ENCODE measurements at regions not wholly inside any gene's neighbourhood (a gene's known extent, or its start where the extent isn't known, plus 50 kb on each side); places are given as distances from the start of the nearest gene placed in this dataset.

DNA sequence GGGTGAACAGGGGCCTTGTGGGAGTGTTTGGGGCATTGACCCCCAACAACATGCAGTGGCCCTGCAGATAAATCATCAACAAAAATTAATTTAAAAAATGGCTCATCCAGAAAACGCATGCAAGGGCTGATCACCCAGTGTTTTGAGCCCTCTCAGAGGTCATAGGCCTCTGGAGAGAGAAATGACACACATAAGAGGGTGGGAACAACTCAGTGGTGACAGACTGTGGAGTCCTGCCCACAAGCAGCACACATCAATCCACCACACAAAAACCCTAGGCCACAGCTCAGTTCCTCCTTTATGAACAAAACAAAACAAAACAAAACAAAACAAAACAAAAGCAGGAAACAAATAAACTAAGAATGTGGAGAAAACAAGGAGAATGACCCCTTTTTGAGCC lies 351.7 kb upstream of the SPHKAP start:
- TF ChIP-seq CTCF (IDR thresholded peaks at IDR 0.05; ENCODE audit: insufficient read depth, low read length, poor library complexity, severe bottlenecking), result no peak
- DNase-seq (ENCODE audit: extremely low read depth, insufficient read length), result no peak
- Histone ChIP-seq H3K4me3 (replicated peaks; ENCODE audit: low read depth, low read length) (no peak overlapping the region), H3K27me3 (replicated peaks; ENCODE audit: control insufficient read depth, insufficient read depth, low read length) (no peaks in the 10 kb centered on the region), H3K36me3 (ENCODE audit: control insufficient read depth, insufficient read depth, low read length) (no peaks in the 10 kb centered on the region)

GRCh38 chr2:228532233-228532632 lies 350.7 kb upstream of the SPHKAP start:
- DNase-seq (ENCODE audit: extremely low read depth, insufficient read length), result no peak
- Histone ChIP-seq H3K27me3 (replicated peaks; ENCODE audit: control insufficient read depth, insufficient read depth, low read length) (no peaks in the 10 kb centered on the region), H3K36me3 (ENCODE audit: control insufficient read depth, insufficient read depth, low read length) (no peaks in the 10 kb centered on the region), H3K4me3 (replicated peaks; ENCODE audit: low read depth, low read length) (no peak overlapping the region)
- no peak for TF ChIP-seq CTCF (IDR thresholded peaks at IDR 0.05; ENCODE audit: insufficient read depth, low read length, poor library complexity, severe bottlenecking)

DNA sequence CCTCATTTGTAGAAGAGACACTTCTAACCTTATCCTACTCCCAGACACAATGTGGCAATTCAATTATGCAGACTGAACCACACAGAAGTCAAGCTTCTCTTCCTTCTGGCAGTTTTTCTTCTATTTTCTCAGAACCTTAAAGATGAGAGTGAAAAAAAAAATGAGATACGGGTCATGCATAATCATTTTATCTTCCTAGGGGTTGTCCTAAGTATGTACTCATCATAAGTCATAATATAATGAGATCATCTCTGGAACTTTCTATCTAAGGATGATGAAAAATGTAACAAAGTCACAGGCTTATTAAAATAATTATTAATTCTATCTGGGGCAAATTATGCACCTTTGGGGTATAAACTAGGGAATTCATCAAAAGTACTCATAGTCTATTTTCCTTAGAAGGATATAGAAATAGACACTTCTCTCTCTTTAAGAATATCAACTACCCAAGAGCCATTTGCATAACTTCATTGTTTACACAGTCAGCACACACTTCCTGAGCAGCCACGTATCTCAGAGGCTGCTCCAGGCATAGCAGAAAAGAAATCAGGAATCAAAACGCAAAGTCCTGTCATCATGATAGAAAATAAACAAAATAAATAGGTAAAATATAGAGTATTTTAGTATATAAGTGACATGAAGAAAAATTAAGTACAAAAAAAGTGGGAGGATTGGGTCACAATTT lies 345.9 kb upstream of the SPHKAP start:
- DNase-seq (ENCODE audit: extremely low read depth, insufficient read length), result no peak
- Histone ChIP-seq H3K36me3 (ENCODE audit: control insufficient read depth, insufficient read depth, low read length) (no peaks in the 10 kb centered on the region), H3K4me3 (replicated peaks; ENCODE audit: low read depth, low read length) (no peak overlapping the region), H3K27me3 (replicated peaks; ENCODE audit: control insufficient read depth, insufficient read depth, low read length) (no peaks in the 10 kb centered on the region)
- TF ChIP-seq CTCF (IDR thresholded peaks at IDR 0.05; ENCODE audit: insufficient read depth, low read length, poor library complexity, severe bottlenecking), result no peak

DNA sequence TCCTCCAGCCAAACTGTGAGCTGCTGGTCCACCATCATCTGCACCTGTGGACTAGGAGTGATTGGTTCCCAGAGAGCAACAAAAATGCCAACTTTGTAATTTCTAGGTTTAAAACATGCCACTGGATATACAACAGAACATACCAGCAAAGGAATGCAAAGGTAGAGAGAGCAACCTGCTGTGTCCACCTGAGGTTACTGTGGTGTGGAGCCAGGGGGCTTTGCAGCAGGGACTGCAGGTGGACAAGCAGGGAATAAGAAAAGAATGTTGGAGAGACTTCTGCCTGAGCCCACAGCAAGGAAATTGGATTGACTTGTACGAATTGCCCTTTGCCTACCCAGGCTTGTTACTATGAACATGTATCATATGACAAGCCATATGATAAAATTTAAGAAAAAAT lies 345.2 kb upstream of the SPHKAP start:
- H3K36me3 ChIP-seq (ENCODE audit: control insufficient read depth, insufficient read depth, low read length), result no peaks in the 10 kb centered on the region
- no peak for DNase-seq (ENCODE audit: extremely low read depth, insufficient read length)
- no peak overlapping the region for H3K4me3 ChIP-seq (replicated peaks; ENCODE audit: low read depth, low read length)
- no peak for TF ChIP-seq CTCF (IDR thresholded peaks at IDR 0.05; ENCODE audit: insufficient read depth, low read length, poor library complexity, severe bottlenecking)
- no peaks in the 10 kb centered on the region for H3K27me3 ChIP-seq (replicated peaks; ENCODE audit: control insufficient read depth, insufficient read depth, low read length)

DNA sequence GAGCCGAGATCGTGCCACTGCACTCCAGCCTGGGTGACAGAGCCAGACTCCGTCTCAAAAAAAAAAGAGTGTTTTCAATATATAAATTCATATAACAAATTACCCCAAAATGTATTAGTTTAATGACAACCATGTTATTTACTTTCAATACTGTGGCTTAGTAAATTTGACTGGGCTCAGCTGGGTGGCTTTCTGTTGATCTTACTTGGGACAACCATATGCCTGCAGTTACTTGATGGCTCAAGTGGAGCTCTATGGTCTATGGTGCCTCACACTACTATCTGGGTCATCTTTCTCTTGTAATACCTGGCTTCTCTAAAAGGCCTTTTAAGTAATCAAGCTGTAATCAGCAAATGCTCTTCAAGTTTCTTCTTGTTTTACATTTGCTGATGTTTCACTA lies 341.5 kb upstream of the SPHKAP start:
- no peak for TF ChIP-seq CTCF (IDR thresholded peaks at IDR 0.05; ENCODE audit: insufficient read depth, low read length, poor library complexity, severe bottlenecking)
- H3K36me3 ChIP-seq (ENCODE audit: control insufficient read depth, insufficient read depth, low read length), result no peaks in the 10 kb centered on the region
- DNase-seq (ENCODE audit: extremely low read depth, insufficient read length), result no peak
- no peak overlapping the region for H3K4me3 ChIP-seq (replicated peaks; ENCODE audit: low read depth, low read length)
- H3K27me3 ChIP-seq (replicated peaks; ENCODE audit: control insufficient read depth, insufficient read depth, low read length), result no peaks in the 10 kb centered on the region

GRCh38 chr2:228522276-228522675 lies 340.8 kb upstream of the SPHKAP start:
- no peaks in the 10 kb centered on the region for H3K27me3 ChIP-seq (replicated peaks; ENCODE audit: control insufficient read depth, insufficient read depth, low read length)
- H3K4me3 ChIP-seq (replicated peaks; ENCODE audit: low read depth, low read length), result no peak overlapping the region
- no peaks in the 10 kb centered on the region for H3K36me3 ChIP-seq (ENCODE audit: control insufficient read depth, insufficient read depth, low read length)
- no peak for TF ChIP-seq CTCF (IDR thresholded peaks at IDR 0.05; ENCODE audit: insufficient read depth, low read length, poor library complexity, severe bottlenecking)
- DNase-seq (ENCODE audit: extremely low read depth, insufficient read length), result no peak

All from GM06990 (cell line).